KG1 (cell line): ENCODE measurements at regions not wholly inside any gene's neighbourhood (a gene's known extent, or its start where the extent isn't known, plus 50 kb on each side); places are given as distances from the start of the nearest gene placed in this dataset.

Source experiments
- DNase-seq: peaks from one replicate; lab custom pipeline; 2025; lab: John Stamatoyannopoulos, UW

- no peak for DNase-seq
Measured at GRCh38 chr10:60664859-60665258, 113.4 kb upstream of the CDK1 start.

- no peak for DNase-seq
Measured at GRCh38 chr10:60663850-60664249, 114.4 kb upstream of the CDK1 start.

- DNase-seq = no peak
Measured at GRCh38 chr10:60662917-60663614, 115.2 kb upstream of the CDK1 start.

GRCh38 chr10:60661637-60662036, 116.6 kb upstream of the CDK1 start:
- DNase-seq = no peak

GRCh38 chr10:60660625-60661024, 117.7 kb upstream of the CDK1 start:
- DNase-seq = no peak

- no peak for DNase-seq
Measured at GRCh38 chr10:60654813-60655464, 123.3 kb upstream of the CDK1 start.

GRCh38 chr10:60652628-60653027, 125.7 kb upstream of the CDK1 start:
- no peak for DNase-seq

GRCh38 chr10:60650378-60650800, 127.9 kb upstream of the CDK1 start:
- no peak for DNase-seq

- no peak for DNase-seq
Measured at GRCh38 chr10:60649485-60650377, 128.5 kb upstream of the CDK1 start.

DNA sequence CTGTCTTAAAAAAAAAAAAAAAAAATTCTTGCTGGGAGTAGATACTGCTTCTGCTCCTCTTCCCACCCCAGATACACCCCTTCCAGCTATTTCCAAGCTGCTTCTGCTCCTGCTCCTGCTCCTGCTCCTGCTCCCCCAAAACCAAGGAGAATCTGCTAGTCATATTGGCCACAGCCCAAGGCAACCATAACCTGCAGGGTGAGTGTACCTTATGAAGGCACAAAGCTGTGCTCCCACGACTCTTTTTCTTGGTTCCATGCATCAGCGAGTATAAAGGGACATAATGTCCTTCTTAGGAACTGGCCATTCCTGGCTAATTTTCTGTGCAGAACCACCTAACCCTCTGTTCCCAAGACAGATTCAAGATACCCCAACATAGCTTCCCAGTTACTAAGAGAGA, 129.5 kb upstream of the CDK1 start:
- no peak for DNase-seq

- peak; percentile 44 for DNase-seq
Measured at GRCh38 chr10:60646966-60647796, 131.1 kb upstream of the CDK1 start.

DNA sequence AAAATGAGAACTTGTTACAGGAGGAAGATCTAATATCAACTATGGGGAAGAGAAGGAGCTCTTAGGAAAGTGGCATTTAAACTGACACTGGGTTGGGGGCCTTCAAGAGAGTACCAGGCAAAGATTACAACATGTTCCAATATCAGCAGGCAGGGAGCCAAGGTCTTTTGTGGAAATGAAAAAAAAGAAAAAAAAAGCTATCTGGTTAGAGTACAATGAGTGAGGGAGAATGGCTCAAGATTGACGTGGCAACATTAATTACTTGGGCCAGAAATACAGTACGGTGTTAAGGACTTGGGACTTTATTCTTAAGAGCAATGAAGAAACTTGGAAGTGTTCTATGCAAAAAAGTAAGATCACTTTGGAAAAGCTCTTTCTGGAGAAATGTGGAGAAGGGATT, 132.3 kb upstream of the CDK1 start:
- no peak for DNase-seq

- DNase-seq = no peak
Measured at GRCh38 chr10:60644436-60645130, 133.7 kb upstream of the CDK1 start.

DNA sequence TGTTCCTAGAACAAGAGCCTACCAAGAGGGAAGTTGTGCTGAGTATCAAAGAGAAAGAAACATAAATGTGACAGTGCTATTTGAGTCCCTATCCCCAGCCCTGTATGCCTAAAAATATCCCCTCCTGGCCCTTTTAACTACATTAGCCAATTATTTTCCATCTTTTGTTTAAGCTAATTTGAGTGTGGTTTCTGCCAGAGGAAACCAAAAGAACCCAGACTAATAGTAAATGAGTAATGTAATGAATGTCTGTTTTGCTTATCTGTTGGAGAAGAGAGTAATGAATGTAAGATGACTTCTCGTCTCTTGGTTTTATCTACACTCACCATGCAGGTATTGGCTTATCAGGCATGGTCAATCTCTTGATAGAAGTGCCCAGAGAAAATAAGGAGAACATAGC, 134.4 kb upstream of the CDK1 start:
- DNase-seq = no peak

DNA sequence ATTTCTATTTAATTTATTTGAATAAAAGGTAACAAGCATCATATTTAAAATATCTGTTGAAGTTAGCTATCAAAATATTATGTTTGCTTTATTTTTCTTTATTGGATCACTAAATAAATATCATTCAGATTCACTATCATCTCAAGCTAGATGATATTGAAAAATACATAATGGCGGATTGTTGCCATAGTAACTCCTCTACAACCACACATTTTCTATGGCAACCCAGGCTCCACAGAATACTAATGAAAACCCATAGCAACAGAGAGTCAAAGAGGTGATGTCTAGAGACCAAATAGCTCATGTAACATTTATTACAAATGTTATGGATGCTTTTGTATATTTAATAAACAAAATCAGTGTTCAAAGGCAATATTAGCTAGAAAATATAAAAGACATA, 148.9 kb upstream of the CDK1 start:
- no peak for DNase-seq

DNA sequence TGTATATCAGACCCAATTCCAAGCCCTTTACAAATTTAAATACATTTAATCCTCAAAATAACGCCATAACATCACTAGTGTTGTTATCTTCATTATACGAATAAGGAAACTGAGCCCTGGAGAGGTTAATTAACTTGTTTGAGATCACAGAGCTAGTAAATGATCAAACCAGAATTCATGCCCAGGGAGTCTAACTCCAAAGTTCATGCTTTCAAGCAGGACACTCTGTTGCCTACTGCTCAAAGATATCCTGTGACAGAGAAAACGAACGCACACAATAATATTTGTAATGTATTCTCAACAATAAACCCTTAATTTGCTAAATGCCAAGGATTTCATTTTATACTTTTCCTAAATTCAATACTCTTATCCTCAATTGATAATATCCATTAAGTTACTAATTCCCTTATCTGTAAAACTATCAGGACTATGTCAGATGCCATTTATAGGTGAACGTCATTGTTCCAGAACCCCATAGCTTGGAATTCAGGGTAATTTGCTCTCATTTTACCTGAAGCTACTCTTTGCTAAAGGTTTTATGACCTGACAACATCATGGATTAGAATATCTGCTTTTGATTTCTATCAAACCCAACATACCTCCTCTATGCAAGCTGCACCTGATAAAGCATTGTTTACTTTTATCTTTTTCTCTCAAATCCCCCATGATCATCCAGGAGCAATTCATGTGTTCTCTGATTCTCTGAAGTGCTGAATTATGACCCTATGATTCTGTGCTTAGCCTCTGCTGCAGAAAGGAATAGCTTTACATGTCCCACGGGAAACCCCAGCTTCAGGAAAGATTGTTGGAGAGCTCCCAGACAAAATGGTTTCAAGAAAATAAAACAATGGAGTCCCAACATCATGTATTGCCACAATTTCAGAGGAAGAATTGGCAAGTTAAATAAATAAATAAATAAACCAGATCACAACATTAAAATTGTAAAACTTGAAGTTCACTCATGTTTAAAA, 150.2 kb upstream of the CDK1 start:
- DNase-seq = no peak

DNA sequence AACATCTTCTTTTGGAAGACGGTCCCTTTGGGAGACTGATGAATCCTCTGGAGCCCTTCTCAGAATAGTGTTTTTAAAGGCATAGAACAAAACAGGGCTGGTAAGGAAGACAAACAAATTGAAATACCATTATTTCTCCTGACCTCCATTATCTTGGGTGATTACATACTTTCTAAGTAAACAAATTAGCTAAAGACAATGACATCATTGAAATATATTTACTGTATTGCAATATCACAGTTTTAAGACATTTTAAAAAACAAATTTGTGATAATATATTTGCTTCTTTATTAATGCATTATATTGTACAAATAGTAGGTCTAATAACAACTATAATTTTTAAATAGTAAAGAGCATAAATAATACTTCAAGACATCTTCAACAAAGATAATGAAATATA, 152.2 kb upstream of the CDK1 start:
- DNase-seq = no peak

GRCh38 chr10:60623627-60624026, 154.7 kb upstream of the CDK1 start:
- DNase-seq = no peak

DNA sequence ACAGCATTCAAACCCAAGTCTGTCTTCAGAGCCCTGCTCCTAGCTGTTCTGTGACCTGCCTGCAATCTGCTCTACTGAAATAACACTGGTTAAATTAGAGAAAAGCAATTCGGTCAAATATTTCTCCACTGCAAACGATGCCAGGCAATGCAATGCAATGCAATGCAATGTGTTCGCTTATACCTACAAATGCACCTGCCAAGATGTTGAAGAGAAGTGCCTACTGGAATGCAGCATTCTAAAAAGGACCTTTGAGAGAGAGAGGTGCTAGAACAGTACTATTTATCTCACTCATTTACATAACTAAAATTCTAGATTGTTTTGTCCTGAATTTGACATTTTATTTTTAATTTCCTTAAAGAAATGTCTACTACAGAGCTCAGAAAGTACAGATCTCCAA, 157.3 kb upstream of the CDK1 start:
- no peak for DNase-seq

DNA sequence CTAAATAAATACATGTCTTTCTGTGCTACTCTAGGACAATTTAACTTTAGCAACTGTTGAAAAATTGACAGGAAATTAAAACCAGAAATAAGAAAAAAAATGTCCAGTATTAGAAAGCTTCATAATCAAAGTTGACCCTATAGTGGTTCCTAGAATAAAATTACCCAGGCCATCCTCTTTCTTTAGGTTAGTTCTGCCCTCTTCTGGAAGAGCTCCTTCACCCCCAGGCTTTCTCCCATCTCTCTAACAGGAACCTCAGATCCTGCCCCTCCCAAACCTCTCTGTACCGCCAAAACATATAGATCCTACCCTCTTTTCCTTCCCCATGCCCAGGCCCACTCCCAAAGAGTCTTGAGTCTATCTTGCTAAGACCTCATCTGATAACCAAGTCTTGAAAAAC, 159.4 kb upstream of the CDK1 start:
- DNase-seq = no peak
